OCI-LY3 (cell line): ENCODE measurements at regions not wholly inside any gene's neighbourhood (a gene's known extent, or its start where the extent isn't known, plus 50 kb on each side); places are given as distances from the start of the nearest gene placed in this dataset.

Experiments used
- H2AFZ ChIP-seq: fragments of 200-600, 300-600 bp; shearing (Covaris generic); 2 replicates; pipeline ENCODE4 v1.6.0; 2014; ENCODE audit warnings: antibody characterized with exemption, low read depth, low read length
- H3K27ac ChIP-seq: fragments of 200-600, 300-600 bp; sonication (generic); 2 replicates; pipeline ENCODE4 v1.5.1; 2014; ENCODE audit warnings: mild to moderate bottlenecking, low read length, moderate library complexity, mixed read lengths
- H3K27me3 ChIP-seq: fragments of 200-600, 300-600 bp; sonication (generic); 2 replicates; pipeline ENCODE4 v1.6.1; 2014; ENCODE audit warnings: low read depth, low read length, mixed read lengths
- H3K36me3 ChIP-seq: fragments of 200-600, 300-600 bp; sonication (generic); replicated peaks from 2 replicates; pipeline ENCODE3; 2014; ENCODE audit warnings: low read depth, low read length, mixed read lengths
- H3K4me1 ChIP-seq: fragments of 300-600, 200-600 bp; sonication (generic); 2 replicates; pipeline ENCODE4 v1.6.1; 2014; ENCODE audit warnings: low read length, mixed read lengths
- H3K4me2 ChIP-seq: fragments of 200-600, 300-600 bp; sonication (generic); 2 replicates; pipeline ENCODE4 v1.6.1; 2014; ENCODE audit warnings: low read length, mixed read lengths
- H3K4me3 ChIP-seq: fragments of 300-600, 200-600 bp; sonication (generic); 2 replicates; pipeline ENCODE4 v1.5.1; 2014; ENCODE audit warnings: antibody characterized with exemption, mild to moderate bottlenecking, low read length, moderate library complexity
- H3K79me2 ChIP-seq: fragments of 300-600, 200-600 bp; shearing (Covaris generic); 2 replicates; pipeline ENCODE4 v1.6.1; 2014; ENCODE audit warnings: mild to moderate bottlenecking, low read length, mixed read lengths
- H3K9ac ChIP-seq: fragments of 300-600, 200-600 bp; shearing (Covaris generic); 2 replicates; pipeline ENCODE4 v1.6.0; 2014; ENCODE audit warnings: mild to moderate bottlenecking, low read length, moderate library complexity
- H3K9me3 ChIP-seq: fragments of 200-600, 300-600 bp; shearing (Covaris generic); 2 replicates; pipeline ENCODE4 v1.6.1; 2014; ENCODE audit warnings: low read length, mixed read lengths; ENCODE audit not compliant: insufficient read depth
- H4K20me1 ChIP-seq: fragments of 200-600, 300-600 bp; sonication (generic); 2 replicates; pipeline ENCODE4 v1.6.1; 2016; ENCODE audit warnings: low read length, mixed read lengths; ENCODE audit not compliant: insufficient read depth
- EZH2phosphoT487 ChIP-seq: fragments of 200-600 bp; shearing (Covaris generic); IDR thresholded peaks from 2 replicates; pipeline ENCODE4 v1.6.1; 2018; ENCODE audit warnings: antibody characterized with exemption, mixed run types, low read depth
- TF ChIP-seq, protein P1 (sequence below): fragments of 200-600, 300-600 bp; sonication (generic); IDR thresholded peaks from 2 replicates; pipeline ENCODE4 v1.5.1; 2014; ENCODE audit warnings: antibody characterized with exemption, low read length, low read depth

DNA sequence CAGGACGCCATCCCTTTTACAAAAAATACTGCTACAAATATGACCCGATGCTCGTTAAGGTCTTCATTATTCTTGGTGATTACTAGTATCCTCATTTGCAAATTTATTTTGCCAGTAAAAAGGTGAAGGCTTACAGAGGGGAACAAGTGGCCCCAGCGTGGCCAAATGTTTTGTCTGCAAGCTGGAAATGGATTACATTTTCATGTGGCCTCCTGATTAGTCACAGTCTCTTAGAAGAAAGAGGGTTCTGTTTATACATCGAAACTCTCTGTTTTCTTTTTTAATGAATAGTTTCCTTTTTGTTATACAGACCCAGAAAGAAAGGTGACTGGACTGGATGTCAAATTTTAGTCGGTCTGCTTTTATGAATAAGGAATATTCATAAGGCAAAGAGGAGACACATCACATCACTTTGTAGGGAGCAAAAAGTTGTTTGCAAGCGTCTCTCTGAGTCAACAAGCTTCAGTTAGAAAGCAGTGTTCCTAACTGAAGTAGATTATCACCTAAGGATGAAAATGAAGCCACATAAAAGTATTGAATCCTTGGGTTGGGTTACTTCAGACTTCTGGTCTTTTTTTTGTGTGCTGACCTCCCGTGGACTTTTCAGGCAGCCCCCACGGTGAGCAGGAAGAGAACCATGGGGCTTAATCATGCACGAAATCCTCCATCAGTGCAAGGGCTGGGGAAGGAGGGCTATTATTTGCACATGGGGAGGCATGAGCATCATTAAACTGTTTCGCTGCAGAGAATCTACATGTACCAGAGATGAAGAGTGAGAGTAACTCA lies 125.6 kb downstream of the ARSF start:
- Histone ChIP-seq H3K4me1 (no peaks in the 10 kb centered on the region), H3K36me3 (no peaks in the 10 kb centered on the region), H3K9ac (no peak overlapping the region), H3K4me2 (no peak overlapping the region), H3K27ac (no peak overlapping the region), H3K4me3 (no peak overlapping the region), H2AFZ (no peak overlapping the region), H3K79me2 (no peaks in the 10 kb centered on the region), H3K9me3 (no peaks in the 10 kb centered on the region), H4K20me1 (no peaks in the 10 kb centered on the region), H3K27me3 (no peaks in the 10 kb centered on the region)
- no peak for TF ChIP-seq EZH2phosphoT487
- TF ChIP-seq, protein P1, sequence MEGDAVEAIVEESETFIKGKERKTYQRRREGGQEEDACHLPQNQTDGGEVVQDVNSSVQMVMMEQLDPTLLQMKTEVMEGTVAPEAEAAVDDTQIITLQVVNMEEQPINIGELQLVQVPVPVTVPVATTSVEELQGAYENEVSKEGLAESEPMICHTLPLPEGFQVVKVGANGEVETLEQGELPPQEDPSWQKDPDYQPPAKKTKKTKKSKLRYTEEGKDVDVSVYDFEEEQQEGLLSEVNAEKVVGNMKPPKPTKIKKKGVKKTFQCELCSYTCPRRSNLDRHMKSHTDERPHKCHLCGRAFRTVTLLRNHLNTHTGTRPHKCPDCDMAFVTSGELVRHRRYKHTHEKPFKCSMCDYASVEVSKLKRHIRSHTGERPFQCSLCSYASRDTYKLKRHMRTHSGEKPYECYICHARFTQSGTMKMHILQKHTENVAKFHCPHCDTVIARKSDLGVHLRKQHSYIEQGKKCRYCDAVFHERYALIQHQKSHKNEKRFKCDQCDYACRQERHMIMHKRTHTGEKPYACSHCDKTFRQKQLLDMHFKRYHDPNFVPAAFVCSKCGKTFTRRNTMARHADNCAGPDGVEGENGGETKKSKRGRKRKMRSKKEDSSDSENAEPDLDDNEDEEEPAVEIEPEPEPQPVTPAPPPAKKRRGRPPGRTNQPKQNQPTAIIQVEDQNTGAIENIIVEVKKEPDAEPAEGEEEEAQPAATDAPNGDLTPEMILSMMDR, result no peak

DNA sequence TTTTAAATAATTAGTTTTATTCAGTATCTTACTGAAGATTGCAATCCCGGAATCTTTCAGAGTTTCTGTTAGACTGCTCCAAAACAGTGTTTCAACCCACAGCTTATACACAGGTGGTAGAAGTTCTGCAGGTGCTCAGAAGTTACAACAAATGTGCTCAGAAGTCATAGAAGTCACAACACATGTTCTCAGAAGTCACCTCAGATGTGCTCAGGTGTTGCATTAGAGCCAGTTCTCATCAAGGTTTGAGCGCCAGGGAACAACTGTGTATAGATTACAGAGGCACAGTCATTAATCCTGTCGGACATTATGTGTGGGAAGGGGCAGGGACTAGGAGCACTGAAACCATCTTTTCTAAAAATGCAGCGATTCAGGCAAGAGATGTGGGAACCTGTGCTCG lies 124.5 kb downstream of the ARSF start:
- H3K27ac ChIP-seq, result no peak overlapping the region
- H3K4me2 ChIP-seq, result no peak overlapping the region
- H4K20me1 ChIP-seq, result no peaks in the 10 kb centered on the region
- no peak overlapping the region for H3K9ac ChIP-seq
- no peaks in the 10 kb centered on the region for H3K27me3 ChIP-seq
- TF ChIP-seq, protein P1, result no peak
- no peak for TF ChIP-seq EZH2phosphoT487
- no peak overlapping the region for H2AFZ ChIP-seq
- no peak overlapping the region for H3K4me3 ChIP-seq
- no peaks in the 10 kb centered on the region for H3K36me3 ChIP-seq
- H3K4me1 ChIP-seq, result no peaks in the 10 kb centered on the region
- H3K9me3 ChIP-seq, result no peaks in the 10 kb centered on the region
- H3K79me2 ChIP-seq, result no peaks in the 10 kb centered on the region
